ENCODE measurements at regions not wholly inside any gene's neighbourhood (a gene's known extent, or its start where the extent isn't known, plus 50 kb on each side); places are given as distances from the start of the nearest gene placed in this dataset.

DNA sequence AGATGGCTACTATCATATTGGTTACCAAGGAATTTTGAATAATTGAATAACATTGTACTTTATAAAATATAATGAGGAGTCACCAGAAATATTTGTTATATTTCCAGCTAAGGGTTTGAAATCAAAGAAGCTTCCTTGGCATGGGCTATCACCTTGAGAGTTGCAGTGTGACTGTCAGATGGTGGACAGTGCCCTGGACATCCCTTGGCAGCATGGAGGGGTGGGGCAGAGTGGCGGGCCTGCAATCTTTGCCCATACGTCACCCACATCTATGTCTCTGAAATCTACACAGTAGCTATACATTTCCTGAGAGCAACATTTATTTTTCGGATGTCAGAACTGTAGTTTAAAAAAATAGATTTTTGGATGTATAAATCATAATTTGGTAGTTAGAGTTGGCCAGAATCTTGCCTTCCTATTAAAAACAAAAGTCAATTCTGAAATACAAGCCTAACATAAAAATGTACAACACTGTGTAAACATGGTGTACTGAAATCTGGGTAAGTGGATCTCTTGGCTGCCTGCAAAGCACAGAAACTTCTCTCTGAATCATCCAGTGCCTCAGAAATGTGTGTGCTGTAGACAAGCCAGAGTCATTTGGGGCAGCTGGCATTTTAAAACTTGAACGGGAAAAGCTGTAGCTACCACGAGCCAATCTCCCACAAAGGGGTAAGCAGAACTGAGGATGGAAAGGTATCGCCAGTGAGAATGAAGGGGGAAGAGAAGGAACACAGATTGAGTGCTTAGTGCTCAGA lies 124.2 kb upstream of the ARHGAP28 start:
- no peak for DNase-seq (ENCODE audit: extremely low read depth, low read depth)

DNA sequence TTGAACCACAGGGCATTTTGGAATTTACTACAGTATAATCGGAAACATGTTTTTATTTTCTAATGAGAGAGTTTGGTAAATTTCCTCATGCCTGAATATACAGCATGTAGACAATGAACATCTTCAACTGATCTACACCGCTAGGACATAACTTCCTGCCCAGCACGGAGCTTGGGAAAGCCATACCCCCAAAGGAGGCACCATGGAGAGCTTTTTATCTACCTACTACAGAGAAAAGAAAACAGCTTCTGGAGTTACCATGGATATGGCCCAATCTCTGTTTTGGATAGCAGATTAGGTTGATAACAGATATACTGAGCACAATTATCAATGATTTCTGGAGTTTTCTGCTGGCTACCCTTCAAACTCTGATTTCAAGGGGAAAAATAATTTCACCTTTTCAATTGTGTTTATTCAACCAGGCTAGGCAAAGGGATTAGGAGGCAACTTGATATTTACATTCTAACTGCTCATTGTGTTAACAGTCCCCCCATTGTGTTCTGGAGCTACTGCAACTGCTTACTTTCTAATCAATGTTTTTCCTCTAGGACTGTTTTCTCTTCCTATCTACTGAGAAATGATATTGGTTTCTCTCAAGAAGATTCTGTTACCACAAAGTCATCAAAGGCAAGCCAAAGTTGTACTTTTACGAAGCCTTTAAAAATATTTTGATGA lies 123.0 kb upstream of the ARHGAP28 start:
- DNase-seq (ENCODE audit: extremely low read depth, low read depth) = no peak

GRCh38 chr18:6607343-6607742 lies 122.2 kb upstream of the ARHGAP28 start:
- no peak for DNase-seq (ENCODE audit: extremely low read depth, low read depth)

DNA sequence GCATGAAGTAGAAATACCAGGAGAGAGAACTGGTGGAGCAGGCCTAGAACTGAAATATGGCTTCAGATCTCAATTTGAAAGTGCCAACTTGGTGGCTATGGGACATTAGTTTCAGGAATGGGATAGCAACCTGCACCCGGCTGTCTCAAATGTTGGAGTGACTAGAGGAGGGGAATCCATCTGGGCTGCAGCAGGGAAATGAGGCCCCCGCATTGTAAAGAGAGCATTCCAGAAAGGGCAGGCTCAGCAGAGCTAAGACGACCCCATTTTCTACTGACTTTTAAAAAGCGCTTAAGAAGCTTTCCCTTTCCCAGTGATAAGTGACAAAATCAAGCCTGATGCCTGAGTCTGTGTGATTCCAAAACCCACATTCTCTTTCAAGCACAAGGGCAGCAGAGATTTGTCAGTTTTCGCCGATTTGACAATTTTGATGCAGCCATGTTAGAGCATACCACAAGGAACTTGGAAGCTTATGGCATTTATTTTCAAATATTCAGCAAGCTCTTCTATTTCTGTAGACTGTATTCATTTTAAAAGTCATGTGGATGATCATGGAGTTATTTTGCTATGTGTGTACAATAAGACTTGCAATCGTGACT lies 119.8 kb upstream of the ARHGAP28 start:
- DNase-seq (ENCODE audit: extremely low read depth, low read depth) = no peak

GRCh38 chr18:6610466-6610865 lies 119.0 kb upstream of the ARHGAP28 start:
- DNase-seq (ENCODE audit: extremely low read depth, low read depth) = no peak

- no peak for DNase-seq (ENCODE audit: extremely low read depth, low read depth)
Measured at GRCh38 chr18:6613581-6613980, 115.9 kb upstream of the ARHGAP28 start.

GRCh38 chr18:6614952-6615351 lies 114.6 kb upstream of the ARHGAP28 start:
- no peak for DNase-seq (ENCODE audit: extremely low read depth, low read depth)

- no peak for DNase-seq (ENCODE audit: extremely low read depth, low read depth)
Measured at GRCh38 chr18:6616981-6617380, 112.5 kb upstream of the ARHGAP28 start.

DNA sequence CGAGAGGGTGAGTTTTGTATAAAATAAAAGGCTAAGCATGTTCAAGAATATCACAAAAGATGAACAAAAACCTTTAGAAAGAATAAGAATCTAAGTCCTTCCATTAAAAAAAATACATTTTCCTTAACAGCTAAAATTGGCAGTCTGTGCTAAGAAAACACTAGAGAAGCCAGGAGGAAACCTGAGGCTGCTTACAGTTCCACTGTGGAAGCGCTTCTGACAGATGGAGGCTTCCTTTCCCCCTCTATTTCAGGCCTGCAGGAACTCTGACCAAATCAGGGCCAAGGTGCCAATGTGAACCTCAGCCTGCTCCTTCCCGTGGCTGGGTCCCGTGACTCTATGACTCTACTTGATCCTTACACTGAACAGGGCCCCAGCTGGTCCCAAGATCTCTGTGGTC lies 108.1 kb upstream of the ARHGAP28 start:
- no peak for DNase-seq (ENCODE audit: extremely low read depth, low read depth)

GRCh38 chr18:6623278-6623677 lies 106.2 kb upstream of the ARHGAP28 start:
- DNase-seq (ENCODE audit: extremely low read depth, low read depth) = no peak

DNA sequence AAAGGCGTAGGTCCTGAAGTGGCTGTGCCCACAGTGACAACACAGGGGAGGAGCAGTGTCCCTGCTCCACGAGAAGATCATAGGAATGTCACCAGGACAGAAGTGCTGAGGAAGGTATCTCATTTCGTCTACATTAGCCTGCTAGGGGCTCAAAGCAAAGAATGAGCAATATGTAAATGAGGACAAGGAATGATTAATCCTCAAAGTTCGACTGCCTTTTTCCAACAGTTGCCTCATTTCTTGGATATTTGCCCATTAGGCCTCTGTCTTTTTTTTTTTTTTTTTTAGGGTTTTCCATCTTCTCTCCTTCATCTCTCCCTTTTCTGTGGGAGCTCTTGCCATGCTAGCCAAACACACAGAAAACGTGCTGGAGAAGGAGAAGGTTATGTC lies 105.2 kb upstream of the ARHGAP28 start:
- no peak for DNase-seq (ENCODE audit: extremely low read depth, low read depth)

DNA sequence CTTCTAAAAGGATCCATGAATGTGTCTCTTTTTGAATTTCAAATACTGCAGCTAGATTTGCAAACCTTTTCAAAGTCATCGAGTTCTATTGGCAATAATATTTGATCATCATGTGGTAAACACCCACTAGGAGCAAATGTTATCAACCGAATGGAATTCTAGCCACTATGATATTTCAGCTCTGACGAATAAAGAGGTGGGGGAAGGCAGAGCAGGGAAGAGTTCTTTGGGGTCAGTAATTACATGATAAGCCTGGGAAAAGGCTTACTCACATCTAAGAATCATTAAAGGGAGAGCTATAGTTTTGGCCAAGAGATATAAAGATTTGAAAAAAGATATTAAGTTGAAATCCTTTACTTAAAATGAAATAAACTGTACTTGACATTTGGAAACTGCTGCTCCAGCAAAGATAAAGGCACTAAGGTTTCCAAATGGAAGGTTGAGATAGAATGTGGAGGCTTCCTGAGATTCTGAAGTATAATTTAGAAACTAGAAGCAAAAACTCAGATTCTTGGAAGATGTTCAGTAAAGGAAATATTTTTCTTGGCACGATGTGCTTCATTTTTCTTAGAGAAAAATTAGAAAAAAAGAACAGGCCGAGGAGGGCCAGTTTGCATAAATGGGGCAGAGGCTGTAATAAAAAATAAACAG lies 104.7 kb upstream of the ARHGAP28 start:
- no peak for DNase-seq (ENCODE audit: extremely low read depth, low read depth)

DNA sequence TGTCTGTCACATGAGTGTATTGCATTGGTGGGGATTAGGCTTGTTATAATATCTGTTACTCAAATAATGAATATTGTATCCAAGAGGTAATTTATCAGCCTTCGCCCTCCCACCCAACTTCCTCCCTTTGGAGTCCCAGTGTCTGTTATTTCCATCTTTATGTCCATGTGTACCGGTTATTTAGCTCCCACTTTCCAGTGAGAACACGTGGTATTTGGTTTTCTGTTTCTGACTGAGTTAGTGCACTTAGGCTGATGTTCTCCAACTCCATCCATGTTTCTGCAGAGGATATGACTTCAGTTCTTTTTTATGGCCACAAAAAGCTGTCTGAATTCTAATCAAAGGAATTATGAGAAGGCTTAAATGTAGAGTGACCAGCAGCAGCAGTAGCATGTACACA lies 104.0 kb upstream of the ARHGAP28 start:
- DNase-seq (ENCODE audit: extremely low read depth, low read depth) = no peak

DNA sequence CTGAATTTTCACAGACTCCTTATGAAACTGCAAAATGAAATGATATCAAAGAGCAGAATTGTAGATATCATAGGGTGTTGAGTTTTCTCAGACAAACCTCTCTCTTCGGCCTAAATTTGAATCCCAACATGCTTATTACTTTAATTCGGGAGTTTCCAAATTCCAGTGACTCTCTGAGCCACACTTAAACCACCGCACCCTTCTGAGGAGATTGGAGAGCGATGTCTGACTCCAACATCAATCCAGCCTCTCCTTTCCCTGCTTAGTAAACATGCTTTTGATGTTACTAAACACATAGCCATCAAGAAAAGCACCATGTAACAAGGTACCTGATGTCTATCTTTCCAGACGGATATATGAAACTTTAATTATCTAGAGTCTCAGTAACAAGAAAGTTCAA lies 103.1 kb upstream of the ARHGAP28 start:
- DNase-seq (ENCODE audit: extremely low read depth, low read depth) = no peak

DNA sequence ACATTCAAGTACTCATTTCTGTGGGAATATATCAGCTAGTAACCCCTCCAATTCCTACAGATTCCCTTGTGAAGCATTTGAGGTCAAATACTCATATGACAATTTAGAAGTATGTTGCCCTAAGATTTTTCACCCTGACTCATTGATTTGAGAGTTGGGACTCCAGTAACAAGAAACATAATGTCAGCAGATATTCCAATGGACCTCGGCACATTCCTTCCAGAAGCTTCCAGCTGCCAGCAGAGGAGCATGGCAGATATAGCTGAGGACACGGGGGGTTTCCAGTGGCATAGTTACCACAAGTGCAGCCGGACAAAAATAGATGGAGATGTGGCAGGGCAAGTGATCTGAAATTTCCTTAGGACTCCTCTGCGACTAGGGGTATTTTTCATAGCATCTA lies 101.9 kb upstream of the ARHGAP28 start:
- no peak for DNase-seq (ENCODE audit: extremely low read depth, low read depth)

GRCh38 chr18:6628187-6628586 lies 101.3 kb upstream of the ARHGAP28 start:
- DNase-seq (ENCODE audit: extremely low read depth, low read depth) = no peak

DNA sequence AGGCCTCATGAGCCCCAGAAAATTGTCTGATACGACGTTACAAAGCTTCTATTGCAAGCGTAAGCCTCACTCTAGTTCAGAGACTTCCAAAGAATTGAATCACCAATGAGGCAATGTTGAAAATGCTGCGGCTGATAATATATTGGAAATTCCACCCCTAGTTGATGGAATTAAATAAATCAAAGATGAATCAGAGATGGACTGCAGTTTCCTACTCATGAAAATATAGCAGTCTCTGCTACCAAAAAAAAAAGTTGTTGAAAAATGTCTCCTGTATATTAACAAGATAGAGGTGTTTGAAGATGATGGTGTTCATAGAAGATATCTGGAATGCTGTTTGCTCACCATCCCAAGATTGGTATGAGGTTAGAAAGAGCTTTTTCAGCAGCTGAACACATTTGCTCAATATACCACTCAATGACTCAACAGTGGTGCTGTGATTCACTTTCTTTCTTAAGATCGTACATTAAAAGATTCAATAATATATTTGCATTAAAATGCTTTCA lies 99.8 kb upstream of the ARHGAP28 start:
- no peak for DNase-seq (ENCODE audit: extremely low read depth, low read depth)

GRCh38 chr18:6633310-6633709 lies 96.2 kb upstream of the ARHGAP28 start:
- no peak for DNase-seq (ENCODE audit: extremely low read depth, low read depth)

DNA sequence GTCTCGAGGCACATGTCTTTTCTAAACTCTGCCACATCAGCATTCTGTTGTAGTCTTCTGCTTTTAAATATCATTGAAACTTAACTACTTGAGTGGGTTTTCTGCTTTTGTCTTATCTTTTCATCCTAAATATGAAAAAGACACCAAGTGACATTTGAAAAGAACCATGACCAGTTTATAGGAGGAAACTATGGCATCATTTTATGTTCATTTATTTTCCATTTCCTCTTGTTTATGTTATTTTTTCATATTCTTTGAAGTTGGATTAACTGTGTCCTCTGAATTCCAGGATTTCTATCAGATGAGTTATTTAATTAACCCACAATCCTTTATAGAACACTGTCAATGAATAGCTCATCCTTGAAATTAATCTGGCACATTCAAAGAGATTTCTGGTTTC lies 93.4 kb upstream of the ARHGAP28 start:
- no peak for DNase-seq (ENCODE audit: extremely low read depth, low read depth)

DNA sequence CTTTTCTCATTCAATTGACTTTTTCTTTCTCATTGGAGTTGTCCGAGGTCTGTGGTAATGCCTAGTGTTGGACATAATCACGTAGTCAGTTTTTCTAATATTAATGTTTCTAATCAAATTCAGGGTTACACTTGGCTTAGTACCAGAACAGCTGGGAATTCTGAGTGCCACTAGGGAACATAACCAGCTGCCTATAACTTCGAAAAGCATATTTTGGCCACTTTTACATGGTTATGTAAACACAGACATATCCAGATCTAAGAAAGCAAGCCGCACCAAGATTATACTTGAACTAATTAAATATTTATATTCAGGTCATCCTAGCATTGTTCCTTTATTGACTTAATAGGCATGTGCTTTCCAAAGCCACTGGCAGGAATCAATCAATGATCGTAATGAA lies 91.1 kb upstream of the ARHGAP28 start:
- DNase-seq (ENCODE audit: extremely low read depth, low read depth) = no peak

DNA sequence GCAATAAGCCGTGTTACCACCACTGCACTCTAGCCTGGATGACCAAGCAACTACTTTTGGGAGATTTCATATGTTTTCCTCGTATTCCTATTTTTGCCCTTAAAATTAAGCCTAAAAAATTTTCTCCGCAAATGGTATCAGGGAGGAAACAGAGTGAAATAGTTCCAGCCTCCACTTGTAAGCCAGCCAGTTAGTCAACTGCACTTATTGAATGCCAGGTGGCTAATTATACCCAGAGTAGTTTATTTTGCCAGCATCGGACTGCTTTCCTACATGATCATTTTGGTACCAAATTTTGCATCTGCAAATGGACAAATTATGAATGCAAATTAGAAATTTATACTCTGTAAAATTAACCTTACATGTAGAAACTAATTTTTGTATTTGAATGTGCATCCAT lies 90.2 kb upstream of the ARHGAP28 start:
- no peak for DNase-seq (ENCODE audit: extremely low read depth, low read depth)

Data from NCI-H460 (cell line).